SKM-1 treated with dmso at 0.1 percent for 144 hours (cell line): ENCODE measurements at regions not wholly inside any gene's neighbourhood (a gene's known extent, or its start where the extent isn't known, plus 50 kb on each side); places are given as distances from the start of the nearest gene placed in this dataset.
"Not testable (repeated sequence)": the region's sequence is repeated elsewhere in the genome, so short reads cannot be mapped to it uniquely, and the experiment has no call there.

Source experiments
- DNase-seq: peaks from one replicate; lab custom pipeline; 2025; ENCODE audit not compliant: unreplicated experiment; lab: John Stamatoyannopoulos, UW

DNA sequence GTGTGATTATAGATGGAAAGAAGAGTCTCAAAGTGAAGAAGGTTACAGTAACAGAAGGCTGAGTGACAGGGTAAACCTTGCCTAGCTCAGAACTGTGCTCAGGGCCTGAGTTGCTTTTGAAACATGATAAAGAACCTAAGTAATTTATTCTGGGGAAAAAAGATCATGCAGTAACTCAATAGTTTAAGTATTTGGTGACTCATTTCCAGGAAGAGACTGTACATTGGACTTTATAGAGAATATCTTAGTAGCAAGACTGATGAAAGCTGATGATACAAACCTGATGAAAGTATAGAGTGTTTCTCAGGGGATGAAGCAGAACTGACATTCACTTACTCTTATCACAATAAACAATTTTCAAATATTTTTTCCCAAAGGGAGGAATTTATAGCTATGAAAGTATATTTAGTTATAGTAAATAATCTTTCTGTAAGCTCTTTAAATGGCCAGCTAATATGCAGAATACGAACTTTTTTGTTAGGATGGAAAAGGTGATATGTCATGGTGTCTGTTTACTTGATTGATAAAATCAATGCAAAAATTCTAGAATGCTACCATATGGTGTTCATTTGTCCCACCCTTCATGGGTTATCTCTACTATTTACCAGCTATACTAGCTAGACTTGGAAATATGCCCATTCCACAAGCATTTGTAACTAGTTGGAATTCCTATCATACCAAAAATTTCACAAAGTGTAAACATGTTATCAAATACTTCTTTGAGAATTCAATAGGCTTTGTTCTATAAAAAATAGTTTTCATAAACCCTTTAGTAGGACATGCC lies 1265.5 kb upstream of the ACVR2A start:
- no peak for DNase-seq

DNA sequence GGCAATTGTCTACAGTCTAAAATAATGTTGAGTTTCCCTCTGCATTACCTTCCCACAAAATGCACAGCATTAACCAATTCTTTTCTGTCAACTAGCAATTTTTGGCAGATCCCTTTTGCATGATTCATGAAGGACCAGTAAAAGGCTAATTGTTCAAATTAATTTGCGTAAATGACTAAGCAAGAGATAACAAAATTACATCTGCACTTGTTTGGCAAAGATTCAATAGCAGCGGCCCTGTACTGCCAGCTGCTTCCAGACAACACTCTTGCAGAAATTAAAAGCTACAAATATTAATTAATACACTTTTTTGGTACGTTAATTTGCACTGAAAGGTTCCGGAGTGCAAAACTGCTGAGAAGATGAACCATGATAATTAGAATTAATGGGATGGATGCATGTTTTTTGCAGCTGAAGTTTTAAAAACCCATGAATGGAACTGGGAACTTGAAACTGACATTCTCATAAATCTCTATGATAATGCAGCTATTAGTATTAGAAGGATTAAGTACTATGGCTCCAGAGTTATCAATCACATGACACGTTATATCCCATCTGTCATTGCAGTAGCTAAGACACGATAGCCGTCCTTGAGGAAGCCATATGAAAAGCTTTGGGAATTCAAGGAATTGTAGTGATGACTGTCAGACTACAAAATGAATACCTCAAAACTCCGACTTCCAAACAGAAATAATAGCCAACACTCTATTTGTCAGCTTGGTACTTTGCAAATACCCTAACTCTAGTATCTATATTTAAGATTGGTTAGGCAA lies 1268.3 kb upstream of the ACVR2A start:
- DNase-seq = no peak

GRCh38 chr2:146572598-146572997 lies 1272.2 kb upstream of the ACVR2A start:
- no peak for DNase-seq

- DNase-seq = no peak
Observed at GRCh38 chr2:146561996-146562395, 1282.8 kb upstream of the ACVR2A start.

DNA sequence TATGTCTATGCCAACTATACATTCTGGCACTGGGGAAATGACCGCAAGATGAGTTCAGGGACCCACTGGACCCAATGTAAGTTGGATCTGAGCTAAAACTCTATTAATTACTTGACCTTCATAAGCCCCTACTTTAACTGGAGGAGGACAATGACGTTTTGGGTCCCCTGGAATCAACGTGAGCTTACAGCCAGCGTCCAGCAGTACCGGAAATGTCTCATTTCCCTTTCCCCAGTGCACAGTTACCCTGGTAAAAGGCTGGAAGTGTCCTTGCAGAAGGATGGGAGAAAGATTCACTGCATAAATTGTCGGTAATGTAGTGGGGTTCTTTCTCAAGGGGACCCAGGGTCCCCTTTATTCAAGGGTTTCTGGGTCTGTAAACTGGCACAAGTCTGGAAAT lies 1297.6 kb upstream of the ACVR2A start:
- DNase-seq = no peak

DNA sequence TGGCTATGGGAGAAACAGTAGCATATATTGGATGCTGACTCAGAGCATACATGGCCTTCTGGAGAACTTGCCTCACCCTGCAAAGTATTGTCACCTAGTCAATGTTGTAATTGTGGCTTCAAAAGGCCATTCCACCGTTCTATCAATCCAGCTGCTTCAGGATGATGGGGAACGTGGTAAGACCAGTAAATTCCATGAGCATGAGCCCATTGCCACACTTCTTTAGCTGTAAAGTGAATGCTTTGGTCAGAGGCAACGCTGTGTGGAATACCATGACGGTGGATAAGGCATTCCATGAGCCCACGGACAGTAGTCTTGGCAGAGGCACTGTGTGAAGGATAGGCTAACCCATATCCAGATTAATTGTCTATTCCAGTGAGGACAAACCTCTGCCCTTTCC lies 1300.1 kb upstream of the ACVR2A start:
- DNase-seq = no peak

- no peak for DNase-seq
Observed at GRCh38 chr2:146541896-146542295, 1302.9 kb upstream of the ACVR2A start.

DNA sequence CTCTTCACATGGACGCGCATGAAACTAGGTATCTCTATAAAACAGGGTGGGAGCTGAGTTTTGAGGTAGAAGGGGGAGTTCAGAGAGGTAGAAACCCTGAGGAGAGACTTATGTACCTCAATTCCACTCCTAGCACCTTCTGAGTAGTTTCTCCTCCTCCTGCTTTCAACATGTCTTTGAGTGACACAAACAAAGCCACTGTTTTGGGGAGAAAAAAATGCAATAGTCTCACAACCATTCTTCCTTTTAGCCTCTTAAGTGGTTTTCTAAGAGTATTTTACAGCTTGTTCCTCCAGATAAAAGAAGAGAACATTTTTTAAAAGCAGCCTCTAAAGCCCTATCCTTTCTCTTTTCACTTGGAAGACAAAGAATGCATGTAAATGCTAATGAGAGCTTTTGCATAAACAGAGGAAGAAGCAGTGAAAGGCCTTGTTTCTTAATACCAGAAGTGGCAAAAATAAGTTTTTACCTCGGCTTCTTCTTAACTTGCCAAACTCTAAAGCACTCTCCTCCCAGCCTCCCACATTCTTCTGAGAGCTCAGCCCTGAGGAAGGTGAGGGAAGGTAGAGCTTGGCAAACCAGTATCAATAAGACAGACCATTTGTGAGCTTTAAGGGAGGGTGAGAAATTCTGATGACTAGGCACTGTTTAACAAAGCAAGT lies 1304.4 kb upstream of the ACVR2A start:
- DNase-seq = no peak

DNA sequence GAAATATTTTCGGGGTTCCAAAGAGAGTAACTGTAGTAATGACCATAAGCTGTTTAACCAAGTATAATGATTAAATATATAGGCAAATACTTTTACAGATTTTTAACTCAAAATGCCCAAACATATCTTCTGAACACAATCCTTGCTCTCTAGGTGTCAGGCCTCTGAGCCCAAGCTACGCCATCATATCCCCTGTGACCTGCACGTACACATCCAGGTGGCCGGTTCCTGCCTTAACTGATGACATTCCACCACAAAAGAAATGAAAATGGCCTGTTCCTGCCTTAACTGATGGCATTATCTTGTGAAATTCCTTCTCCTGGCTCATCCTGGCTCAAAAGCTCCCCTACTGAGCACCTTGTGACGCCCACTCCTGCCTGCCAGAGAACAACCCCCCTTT lies 1305.1 kb upstream of the ACVR2A start:
- DNase-seq = not testable (repeated sequence)

DNA sequence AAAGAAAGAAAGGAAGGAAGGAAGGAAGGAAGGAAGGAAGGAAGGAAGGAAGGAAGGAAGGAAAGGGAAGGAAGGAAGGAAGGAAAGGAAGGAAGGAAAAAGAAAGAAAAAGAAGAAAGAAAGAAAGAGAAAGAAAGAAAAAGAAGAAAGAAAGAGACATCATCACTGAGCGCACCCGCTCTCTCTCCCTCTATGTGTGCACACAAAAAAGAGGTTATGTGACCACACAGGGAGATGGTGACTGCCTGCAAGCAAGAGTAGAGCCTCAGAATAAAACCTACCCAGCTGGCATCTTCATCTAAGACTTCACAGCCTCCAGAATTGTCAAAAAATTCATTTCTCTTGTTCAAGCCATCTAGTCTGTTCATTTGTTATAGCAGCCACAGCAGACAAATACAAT lies 1307.4 kb upstream of the ACVR2A start:
- DNase-seq = no peak

DNA sequence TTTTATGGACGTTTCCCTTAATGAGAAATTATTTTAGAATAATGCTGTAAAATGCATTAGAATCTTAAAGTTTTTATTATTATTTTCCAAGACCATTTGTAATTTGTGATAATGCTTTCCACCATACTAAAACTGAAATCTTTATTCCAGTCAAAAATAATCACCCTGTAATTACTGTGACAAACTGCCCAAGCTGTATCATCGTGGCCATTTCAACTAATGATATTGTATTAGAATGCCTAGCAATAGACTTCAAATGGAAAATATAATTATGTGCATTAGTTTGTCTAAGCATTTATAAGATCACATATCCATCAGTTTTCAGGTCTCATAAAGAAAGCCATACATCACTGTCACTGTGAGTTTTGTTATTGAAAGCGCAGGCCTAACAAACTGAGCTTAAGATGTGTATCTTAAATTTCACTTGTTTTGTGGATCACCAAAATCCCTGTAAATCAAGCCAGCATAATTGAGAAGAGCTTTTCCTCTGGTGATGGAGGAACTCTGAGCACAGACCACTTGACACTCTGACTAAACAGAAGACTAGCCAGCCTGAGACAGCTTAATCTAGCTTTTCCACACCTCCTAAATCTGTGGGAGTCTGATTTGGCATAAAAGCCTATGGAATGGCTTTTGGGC lies 1312.2 kb upstream of the ACVR2A start:
- DNase-seq = no peak

- no peak for DNase-seq
Observed at GRCh38 chr2:146532009-146532408, 1312.8 kb upstream of the ACVR2A start.

DNA sequence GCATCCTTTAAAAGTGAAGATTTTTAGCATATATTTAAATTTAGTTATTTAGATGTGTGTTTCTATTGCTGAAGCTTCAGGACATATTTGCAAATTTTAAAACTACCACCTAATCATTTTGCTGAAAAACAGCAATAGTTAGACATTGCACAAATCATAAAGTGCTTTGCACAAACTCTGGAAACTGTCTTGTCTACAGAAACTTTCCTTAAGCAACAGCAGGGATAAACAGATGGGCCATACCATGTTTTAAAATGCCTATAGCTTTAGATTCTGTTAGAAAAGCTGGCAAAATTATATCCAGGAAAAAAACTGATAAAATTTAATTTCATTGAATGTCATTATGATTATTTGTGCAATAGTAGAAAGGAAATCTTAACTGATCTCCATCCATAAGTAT lies 1313.9 kb upstream of the ACVR2A start:
- DNase-seq = no peak

GRCh38 chr2:146527166-146527565 lies 1317.7 kb upstream of the ACVR2A start:
- DNase-seq = no peak

- peak; percentile 30 for DNase-seq
Observed at GRCh38 chr2:146523196-146523595, 1321.6 kb upstream of the ACVR2A start.

DNA sequence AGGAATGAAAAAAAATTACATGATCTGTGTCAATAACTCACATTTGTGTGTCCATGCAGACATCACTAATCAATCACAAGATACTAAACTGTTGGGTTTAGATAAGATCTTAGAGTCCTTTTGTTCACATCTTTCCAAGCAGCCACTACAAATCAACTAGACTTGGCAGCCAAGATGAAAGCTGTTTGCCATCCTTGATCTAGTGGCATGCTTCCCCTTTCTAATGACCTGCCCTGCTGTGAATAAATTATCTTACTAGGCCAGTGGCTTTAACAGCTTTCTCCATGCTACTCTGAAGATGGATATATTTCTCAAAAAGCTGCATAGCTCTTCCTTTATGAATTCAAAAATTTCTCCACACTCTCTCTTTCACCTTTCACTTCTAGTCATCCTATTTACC lies 1338.0 kb upstream of the ACVR2A start:
- no peak for DNase-seq

DNA sequence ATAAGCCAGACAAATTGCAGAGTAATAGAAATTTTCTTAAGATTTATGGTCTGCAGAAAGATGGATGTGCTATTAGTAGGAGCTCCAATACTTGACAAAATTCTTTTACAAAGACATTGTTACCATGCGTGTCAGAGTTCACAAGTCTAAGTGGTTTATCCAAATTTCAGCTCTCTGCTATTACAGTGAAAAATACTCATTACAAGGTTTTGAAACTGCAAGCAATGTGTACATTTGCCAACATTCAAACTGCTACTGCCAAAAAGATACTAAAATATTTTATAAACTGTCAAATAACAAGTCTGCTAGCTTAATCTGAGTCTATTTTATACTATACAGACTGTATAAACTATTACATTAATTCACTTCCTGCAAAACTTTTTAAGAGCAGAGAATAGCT lies 1341.5 kb upstream of the ACVR2A start:
- DNase-seq = no peak

DNA sequence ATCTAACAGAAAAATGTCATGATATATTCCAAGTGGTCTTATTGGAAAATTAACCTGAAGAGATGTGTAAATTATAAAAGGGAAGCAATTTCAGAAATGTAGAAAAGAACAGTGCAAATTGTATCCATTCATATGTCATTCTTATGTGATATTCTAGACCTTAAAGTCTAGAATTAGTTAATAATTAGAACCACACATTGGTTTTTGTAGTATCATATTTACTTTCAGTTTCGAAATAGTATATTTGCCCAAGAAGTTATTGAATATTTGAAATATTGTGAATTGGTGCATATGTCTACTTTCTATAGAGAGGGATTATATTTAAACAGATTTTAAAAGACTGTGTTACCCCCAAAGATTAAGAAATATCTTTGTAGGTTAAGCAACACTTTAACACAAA lies 1348.6 kb upstream of the ACVR2A start:
- DNase-seq = no peak

- DNase-seq = no peak
Observed at GRCh38 chr2:146489386-146489785, 1355.4 kb upstream of the ACVR2A start.

DNA sequence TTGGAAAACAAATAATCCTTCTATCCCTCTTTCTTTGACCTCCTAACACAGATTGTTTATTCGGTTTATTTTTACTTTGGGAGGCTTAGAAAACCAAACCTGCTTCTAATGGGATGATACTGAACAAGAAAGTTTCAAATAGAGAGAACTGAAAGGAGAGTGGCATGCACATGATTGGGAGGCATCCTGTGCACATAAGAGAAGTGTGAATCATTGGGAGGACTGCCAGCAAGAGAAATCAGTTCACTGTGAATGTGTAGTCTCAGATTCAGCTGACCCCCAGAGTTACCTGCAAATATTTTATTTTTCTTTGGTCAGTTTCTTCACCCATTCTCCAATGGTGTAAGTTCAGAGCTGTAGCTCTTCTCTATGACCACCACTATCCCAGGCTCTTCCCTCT lies 1363.2 kb upstream of the ACVR2A start:
- DNase-seq = no peak

GRCh38 chr2:146477383-146477782 lies 1367.4 kb upstream of the ACVR2A start:
- DNase-seq = no peak

- no peak for DNase-seq
Observed at GRCh38 chr2:146468578-146468977, 1376.3 kb upstream of the ACVR2A start.
